ENCODE measurements at regions not wholly inside any gene's neighbourhood (a gene's known extent, or its start where the extent isn't known, plus 50 kb on each side); places are given as distances from the start of the nearest gene placed in this dataset.

GRCh38 chr10:114723361-114723760 lies 65.3 kb upstream of the ABLIM1 start:
- no peak overlapping the region for H3K4me3 ChIP-seq (ENCODE audit: low read depth, low read length)
- no peak for TF ChIP-seq CTCF (conservative IDR thresholded peaks at IDR 0.05; ENCODE audit: low read depth, low read length)
- no peak for DNase-seq (ENCODE audit: low read depth)

DNA sequence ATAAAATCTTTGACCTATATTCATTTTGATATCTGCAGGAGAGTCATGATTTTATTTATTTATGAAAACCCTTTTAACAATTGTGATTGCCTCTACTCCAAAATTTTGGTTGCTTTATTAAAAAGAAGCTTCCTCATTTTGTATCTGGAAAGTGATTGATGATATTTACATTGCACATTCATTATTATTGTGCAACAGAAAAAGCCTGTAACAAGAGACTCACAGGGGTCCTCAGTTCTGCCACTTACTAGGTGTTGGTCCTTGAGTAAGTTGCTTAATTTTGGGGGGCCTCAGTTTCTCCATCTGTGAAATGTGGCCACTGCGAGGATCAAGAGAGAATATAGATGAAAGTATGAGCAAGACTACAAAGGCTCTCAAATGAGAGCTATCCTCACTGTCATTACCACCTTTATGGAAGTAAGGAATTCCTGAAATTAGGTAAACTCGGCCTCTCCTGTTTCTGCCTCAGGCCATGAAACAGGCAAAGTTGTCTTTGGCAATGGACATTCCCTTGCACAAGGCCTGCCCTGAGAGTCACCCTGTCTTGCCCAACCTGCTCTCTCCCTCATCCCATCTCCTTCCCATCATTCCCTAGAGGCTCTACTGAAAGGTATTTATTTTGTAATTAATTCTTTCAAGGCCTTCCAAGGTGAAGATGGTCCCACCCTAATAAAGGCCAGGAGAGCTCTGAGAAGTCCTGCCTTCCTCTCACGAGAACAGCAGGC lies 66.1 kb upstream of the ABLIM1 start:
- no peak overlapping the region for H3K4me3 ChIP-seq (ENCODE audit: low read depth, low read length)
- TF ChIP-seq CTCF (conservative IDR thresholded peaks at IDR 0.05; ENCODE audit: low read depth, low read length): no peak
- no peak for DNase-seq (ENCODE audit: low read depth)

GRCh38 chr10:114724716-114725106 lies 66.6 kb upstream of the ABLIM1 start:
- no peak for TF ChIP-seq CTCF (conservative IDR thresholded peaks at IDR 0.05; ENCODE audit: low read depth, low read length)
- DNase-seq (ENCODE audit: low read depth): no peak
- no peak overlapping the region for H3K4me3 ChIP-seq (ENCODE audit: low read depth, low read length)

GRCh38 chr10:114726820-114727271 lies 68.8 kb upstream of the ABLIM1 start:
- no peak overlapping the region for H3K4me3 ChIP-seq (ENCODE audit: low read depth, low read length)
- TF ChIP-seq CTCF (conservative IDR thresholded peaks at IDR 0.05; ENCODE audit: low read depth, low read length): no peak
- DNase-seq (ENCODE audit: low read depth): no peak

- no peak overlapping the region for H3K4me3 ChIP-seq (ENCODE audit: low read depth, low read length)
- no peak for DNase-seq (ENCODE audit: low read depth)
- TF ChIP-seq CTCF (conservative IDR thresholded peaks at IDR 0.05; ENCODE audit: low read depth, low read length): no peak
Measured at GRCh38 chr10:114728325-114728724, 70.2 kb upstream of the ABLIM1 start.

- no peak overlapping the region for H3K4me3 ChIP-seq (ENCODE audit: low read depth, low read length)
- TF ChIP-seq CTCF (conservative IDR thresholded peaks at IDR 0.05; ENCODE audit: low read depth, low read length): no peak
- no peak for DNase-seq (ENCODE audit: low read depth)
Measured at GRCh38 chr10:114729103-114729659, 71.1 kb upstream of the ABLIM1 start.

DNA sequence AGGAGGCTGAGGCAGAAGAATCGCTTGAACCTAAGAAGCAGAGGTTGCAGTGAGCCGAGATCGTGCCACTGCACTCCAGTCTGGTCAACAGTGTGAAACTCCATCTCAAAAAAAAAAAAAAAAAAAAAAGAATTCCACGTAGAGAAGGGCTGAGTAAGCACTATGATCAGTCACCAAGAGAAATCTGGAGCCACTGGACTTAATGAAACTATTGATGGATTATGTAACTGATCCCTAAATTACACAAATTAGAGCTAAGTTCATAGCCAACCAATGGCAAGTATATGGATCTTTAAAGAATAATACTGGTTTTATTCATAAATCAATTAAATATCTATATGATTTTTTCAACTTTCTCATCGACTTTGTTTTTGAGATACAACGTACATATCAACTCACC lies 72.2 kb upstream of the ABLIM1 start:
- no peak for DNase-seq (ENCODE audit: low read depth)

More for the DNA sequence above, 72.2 kb upstream of the ABLIM1 start:
- no peak overlapping the region for H3K4me3 ChIP-seq (ENCODE audit: low read depth, low read length)
- TF ChIP-seq CTCF (conservative IDR thresholded peaks at IDR 0.05; ENCODE audit: low read depth, low read length): no peak
